K562 (cell line): ENCODE measurements at regions not wholly inside any gene's neighbourhood (a gene's known extent, or its start where the extent isn't known, plus 50 kb on each side); places are given as distances from the start of the nearest gene placed in this dataset.

Source experiments
- ATAC-seq: fragments of 200-7000 bp; cut with Tn5 transposase; 3 replicates; pipeline ENCODE4 v1.9.1; 2020; ENCODE audit warnings: moderate library complexity
- BruUV-seq: library from RNA; stranded (reverse); fragments of 400-500 nt; replicated peaks from 2 replicates; lab custom pipeline; 2021; lab: Mats Ljungman, UMichigan
- CTCF ChIA-PET: fragments of 300-600 bp; formaldehyde crosslinking; extraction: SDS; loops from one replicate; lab custom pipeline; 2021; ENCODE audit warnings: low intra/inter-chr PET ratio; lab: Yijun Ruan, JAX
- POLR2A ChIA-PET: fragments of 300-600, 350-650 bp; sonication (Branson Sonifier 250); formaldehyde crosslinking; extraction: SDS; loops from one replicate; lab custom pipeline; 2021; ENCODE audit warnings: antibody characterized with exemption, inconsistent platforms; lab: Yijun Ruan, JAX
- DNase-seq, 4 experiments: peaks; one replicate each; pipeline versions ENCODE4 v3.0.0 to v3.0.0-alpha.2; 2011 to 2018; ENCODE audit warnings: low spot score in 3 of 4, mixed read lengths in 3 of 4; ENCODE audit errors: extremely low read depth in 1 of 4
- FAIRE-seq: peaks from 2 replicates; lab custom pipeline; 2011; peaks lifted over from hg19 to GRCh38; lab: Jason Lieb, UNC
- H2AFZ ChIP-seq: 2 replicates; pipeline ENCODE4 v1.6.0; 2011; ENCODE audit warnings: low read depth, low read length, control low read depth, inconsistent platforms
- H3K27ac ChIP-seq: fragments of 200-600 bp; 3 replicates; pipeline ENCODE4 v1.8.0; 2011; ENCODE audit warnings: low read depth, mild to moderate bottlenecking, control low read depth, inconsistent platforms, low read length, moderate library complexity, mixed read lengths; ENCODE audit errors: extremely low read depth
- H3K27me3 ChIP-seq, 2 experiments: fragments of 300-600 bp in 1 of 2; 2 replicates in 1 of 2; 3 replicates in 1 of 2; pipeline versions ENCODE4 v1.6.0 to v1.8.0; 2011; ENCODE audit warnings: inconsistent platforms in 2 of 2, low read length in 2 of 2, mild to moderate bottlenecking in 1 of 2, mixed read lengths in 1 of 2, moderate library complexity in 1 of 2; ENCODE audit not compliant: control insufficient read depth in 2 of 2, insufficient read depth in 2 of 2
- H3K36me3 ChIP-seq: fragments of 300-600 bp; 3 replicates; pipeline ENCODE4 v1.8.0; 2011; ENCODE audit warnings: mild to moderate bottlenecking, low read length, inconsistent platforms; ENCODE audit not compliant: control insufficient read depth, insufficient read depth
- H3K4me1 ChIP-seq, 2 experiments: fragments of 200-600 bp in 1 of 2; replicated peaks in 1 of 2; 2 replicates in 1 of 2; 3 replicates in 1 of 2; pipeline versions ENCODE4 v1.5.1 to v1.8.0; 2011; ENCODE audit warnings: inconsistent platforms in 2 of 2, low read length in 2 of 2, mild to moderate bottlenecking in 1 of 2, mixed read lengths in 1 of 2, moderate library complexity in 1 of 2; ENCODE audit not compliant: control insufficient read depth in 2 of 2, insufficient read depth in 2 of 2
- H3K4me2 ChIP-seq: 2 replicates; pipeline ENCODE4 v1.6.1; 2011; ENCODE audit warnings: low read length, control low read depth, inconsistent platforms, mixed read lengths; ENCODE audit not compliant: insufficient read depth
- H3K4me3 ChIP-seq: fragments of 200-600 bp; sonication (generic), shearing (Covaris generic); 2 replicates; pipeline ENCODE4 v1.5.1; 2016; ENCODE audit warnings: control low read depth, inconsistent platforms
- H3K79me2 ChIP-seq: fragments of 200-600 bp; 3 replicates; pipeline ENCODE4 v1.8.0; 2011; ENCODE audit warnings: low read length, inconsistent platforms; ENCODE audit not compliant: control insufficient read depth, insufficient read depth
- H3K9ac ChIP-seq, 2 experiments: 2 replicates each; pipeline versions ENCODE4 v1.6.0 to v1.6.1; 2011; ENCODE audit warnings: low read depth in 2 of 2, low read length in 2 of 2, control low read depth in 1 of 2, inconsistent platforms in 1 of 2, mild to moderate bottlenecking in 1 of 2, mixed read lengths in 1 of 2; ENCODE audit not compliant: insufficient read depth in 1 of 2
- H3K9me1 ChIP-seq: one replicate; pipeline ENCODE4 v1.6.0; 2011; ENCODE audit warnings: inconsistent platforms, mild to moderate bottlenecking, low read length, moderate library complexity; ENCODE audit not compliant: control insufficient read depth, insufficient read depth
- H3K9me3 ChIP-seq: replicated peaks from 2 replicates; pipeline ENCODE4 v1.5.1; 2011; ENCODE audit warnings: low read depth, low read length, inconsistent platforms; ENCODE audit not compliant: control insufficient read depth, insufficient read depth
- H4K20me1 ChIP-seq: replicated peaks from 2 replicates; pipeline ENCODE4 v1.6.1; 2011; ENCODE audit warnings: low read length, inconsistent platforms, mixed read lengths; ENCODE audit not compliant: control insufficient read depth, insufficient read depth
- NFRKB ChIP-seq: fragments of 450-650 bp; IDR thresholded peaks from 2 replicates; pipeline ENCODE4 v1.6.1; 2016; ENCODE audit warnings: low read depth
- RFX5 ChIP-seq: IDR thresholded peaks from 2 replicates; pipeline ENCODE4 v1.6.1; 2011; ENCODE audit warnings: low read depth, mild to moderate bottlenecking, improper control_type of control experiment, low read length
- ZNF384 ChIP-seq: IDR thresholded peaks from 2 replicates; pipeline ENCODE4 v1.6.1; 2012; ENCODE audit warnings: low read depth, low read length, improper control_type of control experiment
- WGBS: fragments of 100-300 bp; shearing (Covaris generic); methylation state at CpG from one replicate; pipeline ENCODE4 v1.1.6; 2016; ENCODE audit warnings: low coverage, mixed read lengths; ENCODE audit not compliant: insufficient coverage; ENCODE audit errors: missing lambda C conversion rate; 5-methylcytosine and 5-hydroxymethylcytosine counted together
- in situ Hi-C: fragments of 300-500 bp; cut with MboI; formaldehyde crosslinking; loops from 4 replicates; pipeline ENCODE4 v1.15.0; 2018; ENCODE audit warnings: inconsistent platforms, mixed read lengths
- intact Hi-C: fragments of 100-400 bp; cut with micrococcal nuclease; formaldehyde crosslinking; loops from 2 replicates; pipeline ENCODE4 v1.14.2; 2022
- TF ChIP-seq, protein P1 (sequence below): fragments of 450-650 bp; IDR thresholded peaks from 2 replicates; pipeline ENCODE4 v1.6.1; 2016; ENCODE audit warnings: mild to moderate bottlenecking

- TF ChIP-seq, protein P1, sequence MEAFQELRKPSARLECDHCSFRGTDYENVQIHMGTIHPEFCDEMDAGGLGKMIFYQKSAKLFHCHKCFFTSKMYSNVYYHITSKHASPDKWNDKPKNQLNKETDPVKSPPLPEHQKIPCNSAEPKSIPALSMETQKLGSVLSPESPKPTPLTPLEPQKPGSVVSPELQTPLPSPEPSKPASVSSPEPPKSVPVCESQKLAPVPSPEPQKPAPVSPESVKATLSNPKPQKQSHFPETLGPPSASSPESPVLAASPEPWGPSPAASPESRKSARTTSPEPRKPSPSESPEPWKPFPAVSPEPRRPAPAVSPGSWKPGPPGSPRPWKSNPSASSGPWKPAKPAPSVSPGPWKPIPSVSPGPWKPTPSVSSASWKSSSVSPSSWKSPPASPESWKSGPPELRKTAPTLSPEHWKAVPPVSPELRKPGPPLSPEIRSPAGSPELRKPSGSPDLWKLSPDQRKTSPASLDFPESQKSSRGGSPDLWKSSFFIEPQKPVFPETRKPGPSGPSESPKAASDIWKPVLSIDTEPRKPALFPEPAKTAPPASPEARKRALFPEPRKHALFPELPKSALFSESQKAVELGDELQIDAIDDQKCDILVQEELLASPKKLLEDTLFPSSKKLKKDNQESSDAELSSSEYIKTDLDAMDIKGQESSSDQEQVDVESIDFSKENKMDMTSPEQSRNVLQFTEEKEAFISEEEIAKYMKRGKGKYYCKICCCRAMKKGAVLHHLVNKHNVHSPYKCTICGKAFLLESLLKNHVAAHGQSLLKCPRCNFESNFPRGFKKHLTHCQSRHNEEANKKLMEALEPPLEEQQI: no peak
These were observed 169.0 kb upstream of the BCOR start (continued) for GRCh38 chrX:40266490-40267333.

- H4K20me1 ChIP-seq: no peaks in the 10 kb centered on the region
- POLR2A ChIA-PET: interaction anchor here (0.6 kb wide), 1 partner anchor 266 kb away, joined by 4 read pairs; no protein-coding TSS in a partner anchor
- H3K9ac ChIP-seq: peak overlapping the region in 1 of 2 experiments; percentile 62; a peak in 1 of 4 replicates
- CTCF ChIA-PET: no interaction called here
- no peaks in the 10 kb centered on the region for H3K27me3 ChIP-seq
- no peaks in the 10 kb centered on the region for H3K79me2 ChIP-seq
- H3K36me3 ChIP-seq: no peaks in the 10 kb centered on the region
- no peak overlapping the region for H3K4me3 ChIP-seq
- no peaks in the 10 kb centered on the region for H3K9me1 ChIP-seq
- in situ Hi-C loops (loop anchor here (5.0 to 10.0 kb wide), 2 partner anchors 94 to 161 kb away; no protein-coding TSS in a partner anchor), intact Hi-C loops (loop anchor here (2.0 to 10.0 kb wide), 3 partner anchors 93 to 451 kb away; no protein-coding TSS in a partner anchor)
- H2AFZ ChIP-seq: 0 out of 2 replicates have a peak overlapping the region, but pooled peaks have one; percentile 9
- FAIRE-seq (no peak), ATAC-seq (no peak), DNase-seq (no peak)
- TF ChIP-seq NFRKB (0 out of 2 replicates have a peak, but pooled peaks have one; percentile 3), RFX5 (no peak), ZNF384 (peak; percentile 40; the same call in 1 of the 2 replicates)
- H3K9me3 ChIP-seq: no peaks in the 10 kb centered on the region
- 0% methylated on average over 1 of the region's 7 CpGs for WGBS
- H3K27ac ChIP-seq: no peak overlapping the region; the same call in 2 of the 3 replicates
- H3K4me1 ChIP-seq: peaks cover 17 to 32% of the 10 kb centered on the region in 2 experiments; a peak in 4 of 5 replicates
- BruUV-seq: no TSS peak
- peak overlapping the region; percentile 85; the same call in 1 of the 2 replicates for H3K4me2 ChIP-seq
These were observed 168.2 kb upstream of the BCOR start for GRCh38 chrX:40265936-40266335.
